B cell (primary cell): ENCODE measurements at regions not wholly inside any gene's neighbourhood (a gene's known extent, or its start where the extent isn't known, plus 50 kb on each side); places are given as distances from the start of the nearest gene placed in this dataset.

Source experiments
- ATAC-seq: fragments of 200-7000 bp; cut with Tn5 transposase; one replicate; pipeline ENCODE4 v1.10.0; 2021; ENCODE audit warnings: low read depth, mild to moderate bottlenecking, moderate number of reproducible peaks, moderate library complexity
- CTCF ChIA-PET: fragments of 350-600 bp; sonication (Branson Sonifier 250); formaldehyde crosslinking; loops from one replicate; lab custom pipeline; 2021; ENCODE audit warnings: antibody characterized with exemption, inconsistent platforms; lab: Charles Lee
- POLR2A ChIA-PET: fragments of 350-600 bp; sonication (Branson Sonifier 250); formaldehyde crosslinking; loops from one replicate; lab custom pipeline; 2021; ENCODE audit warnings: antibody characterized with exemption; lab: Charles Lee
- DNase-seq: peaks from one replicate; pipeline ENCODE4 v3.0.0; 2013
- H2AFZ ChIP-seq: 2 replicates; pipeline ENCODE4 v1.6.1; 2012; ENCODE audit warnings: mild to moderate bottlenecking, low read depth, low read length; ENCODE audit not compliant: insufficient read depth, poor library complexity, severe bottlenecking
- H3K27ac ChIP-seq, 2 donors: 1 replicate in 1 of 2; 2 replicates in 1 of 2; pipeline ENCODE4 v1.5.1; 2012 to 2013; ENCODE audit warnings: low read length in 2 of 2, mild to moderate bottlenecking in 2 of 2, moderate library complexity in 1 of 2
- H3K27me3 ChIP-seq, 4 experiments: fragments of 200-600 bp in 1 of 4; sonication (generic) in 1 of 4; replicated peaks in 1 of 4; 1 replicate in 2 of 4; 2 replicates in 2 of 4; pipeline versions ENCODE4 v1.6.1 to v1.7.0; 2013 to 2016; ENCODE audit warnings: low read length in 3 of 4, mild to moderate bottlenecking in 2 of 4, mixed read lengths in 1 of 4, moderate library complexity in 1 of 4; ENCODE audit not compliant: insufficient read depth in 4 of 4, control insufficient read depth in 3 of 4; ENCODE audit errors: control extremely low read depth in 1 of 4
- H3K36me3 ChIP-seq, 2 experiments: replicated peaks in 1 of 2; 1 replicate in 1 of 2; 2 replicates in 1 of 2; pipeline versions ENCODE4 v1.6.1 to v1.7.1; 2013; ENCODE audit warnings: low read length in 1 of 2; ENCODE audit not compliant: insufficient read depth in 2 of 2, control insufficient read depth in 1 of 2; ENCODE audit errors: control extremely low read depth in 1 of 2, extremely low read depth in 1 of 2
- H3K4me1 ChIP-seq, 2 donors: fragments of 200-600 bp in 1 of 2; sonication (generic) in 1 of 2; 1 replicate in 1 of 2; 2 replicates in 1 of 2; pipeline versions ENCODE4 v1.5.1 to v1.6.1; 2013 to 2017; ENCODE audit warnings: low read length in 2 of 2; ENCODE audit not compliant: control insufficient read depth in 2 of 2, insufficient read depth in 2 of 2
- H3K4me2 ChIP-seq: replicated peaks from 2 replicates; pipeline ENCODE3; 2012; ENCODE audit warnings: mild to moderate bottlenecking, low read depth, low read length; ENCODE audit not compliant: poor library complexity, severe bottlenecking
- H3K4me3 ChIP-seq, 5 experiments: fragments of 200-600 bp in 1 of 5; sonication (generic) in 1 of 5; 1 replicate in 3 of 5; 2 replicates in 2 of 5; pipeline versions ENCODE4 v1.5.1 to v1.7.0; 2011 to 2016; ENCODE audit warnings: low read length in 4 of 5, mild to moderate bottlenecking in 4 of 5, low read depth in 2 of 5, control low read depth in 1 of 5, moderate library complexity in 1 of 5; ENCODE audit not compliant: insufficient read depth in 1 of 5; ENCODE audit errors: control extremely low read depth in 1 of 5, extremely low read depth in 1 of 5
- H3K79me2 ChIP-seq: fragments of 200-600 bp; sonication (generic); one replicate; pipeline ENCODE4 v1.6.0; 2016; ENCODE audit warnings: low read length; ENCODE audit not compliant: control insufficient read depth, insufficient read depth
- H3K9ac ChIP-seq: fragments of 200-600 bp; sonication (generic); 2 replicates; pipeline ENCODE4 v1.6.1; 2017; ENCODE audit warnings: mild to moderate bottlenecking, low read length, moderate library complexity
- H3K9me3 ChIP-seq, 3 donors: one replicate each; pipeline versions ENCODE4 v1.6.1 to v1.7.1; 2013; ENCODE audit warnings: low read length in 2 of 3; ENCODE audit not compliant: control insufficient read depth in 2 of 3, insufficient read depth in 1 of 3; ENCODE audit errors: control extremely low read depth in 1 of 3
- H4K20me1 ChIP-seq: 2 replicates; pipeline ENCODE4 v1.6.0; 2012; ENCODE audit warnings: mild to moderate bottlenecking, low read length; ENCODE audit not compliant: insufficient read depth, control insufficient read depth, poor library complexity, severe bottlenecking
- H3K27ac Mint-ChIP-seq: one replicate; pipeline ENCODE4 v1.8.0; 2021; ENCODE audit warnings: mixed read lengths
- H3K27me3 Mint-ChIP-seq: one replicate; pipeline ENCODE4 v1.8.0; 2021; ENCODE audit warnings: mixed read lengths
- H3K4me1 Mint-ChIP-seq: one replicate; pipeline ENCODE4 v1.8.0; 2021; ENCODE audit warnings: mixed read lengths
- H3K4me3 Mint-ChIP-seq: one replicate; pipeline ENCODE4 v1.8.0; 2021; ENCODE audit warnings: mixed read lengths
- H3K9me3 Mint-ChIP-seq: one replicate; pipeline ENCODE4 v1.8.0; 2022; ENCODE audit warnings: mixed read lengths; ENCODE audit not compliant: insufficient read depth
- EZH2 ChIP-seq: IDR thresholded peaks from 2 replicates; pipeline ENCODE4 v1.6.1; 2012; ENCODE audit warnings: borderline replicate concordance, low read depth, mild to moderate bottlenecking, moderate library complexity, low read length; ENCODE audit not compliant: insufficient read depth, poor library complexity, severe bottlenecking
- WGBS: methylation state at CpG from one replicate; pipeline ENCODE4 v1.1.5; 2013; ENCODE audit warnings: missing lambda C conversion rate; ENCODE audit not compliant: insufficient coverage; 5-methylcytosine and 5-hydroxymethylcytosine counted together
- intact Hi-C: fragments of 100-400 bp; cut with micrococcal nuclease; formaldehyde crosslinking; loops from one replicate; pipeline ENCODE4 v1.10.0; 2022
- TF ChIP-seq, protein P1 (sequence below): fragments of 200-600 bp; IDR thresholded peaks from one replicate; pipeline ENCODE4 v1.8.0; 2022; ENCODE audit warnings: antibody characterized with exemption, mild to moderate bottlenecking

DNA sequence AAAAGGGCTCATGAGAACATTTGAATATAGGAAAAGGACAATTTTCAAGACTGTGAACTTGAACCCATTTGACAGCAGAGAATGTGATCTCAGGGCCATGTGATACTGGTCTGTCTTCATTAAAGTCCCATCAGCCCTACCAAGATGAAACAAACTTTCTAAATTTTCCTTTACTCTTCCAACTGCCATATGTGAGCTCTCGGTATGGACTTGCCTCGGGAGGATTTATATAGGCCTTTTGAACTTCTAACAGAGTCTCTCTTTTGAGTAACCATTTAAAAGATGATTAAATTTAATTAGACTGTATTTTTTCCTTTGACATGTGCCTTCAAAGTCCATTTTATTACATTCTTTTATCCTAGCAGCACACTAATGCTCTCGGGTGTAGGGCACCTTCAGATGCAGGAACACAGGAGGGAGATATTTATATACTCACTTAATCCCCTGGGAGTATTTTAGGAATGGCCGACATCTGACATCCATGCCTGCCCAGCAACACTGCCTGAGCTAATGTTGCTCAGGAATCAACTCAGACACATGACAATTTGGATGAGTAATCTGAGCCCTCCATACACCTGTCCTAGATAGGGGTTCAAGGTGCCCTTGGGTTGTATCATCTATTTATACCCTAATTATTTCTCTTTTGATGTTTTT lies 155.0 kb downstream of the SLC7A11 start:
- H3K9me3 Mint-ChIP-seq = no peaks in the 10 kb centered on the region
- no peaks in the 10 kb centered on the region for H3K4me1 ChIP-seq
- no peak overlapping the region for H2AFZ ChIP-seq
- peaks cover 14% of the 10 kb centered on the region for H3K27me3 Mint-ChIP-seq
- H3K27me3 ChIP-seq = no peaks in the 10 kb centered on the region
- ChIA-PET CTCF (interaction anchor here (1.3 kb wide), 1 partner anchor 12 kb away, joined by 6 read pairs; no protein-coding TSS in a partner anchor), POLR2A (no interaction called here)
- TF ChIP-seq, protein P1, sequence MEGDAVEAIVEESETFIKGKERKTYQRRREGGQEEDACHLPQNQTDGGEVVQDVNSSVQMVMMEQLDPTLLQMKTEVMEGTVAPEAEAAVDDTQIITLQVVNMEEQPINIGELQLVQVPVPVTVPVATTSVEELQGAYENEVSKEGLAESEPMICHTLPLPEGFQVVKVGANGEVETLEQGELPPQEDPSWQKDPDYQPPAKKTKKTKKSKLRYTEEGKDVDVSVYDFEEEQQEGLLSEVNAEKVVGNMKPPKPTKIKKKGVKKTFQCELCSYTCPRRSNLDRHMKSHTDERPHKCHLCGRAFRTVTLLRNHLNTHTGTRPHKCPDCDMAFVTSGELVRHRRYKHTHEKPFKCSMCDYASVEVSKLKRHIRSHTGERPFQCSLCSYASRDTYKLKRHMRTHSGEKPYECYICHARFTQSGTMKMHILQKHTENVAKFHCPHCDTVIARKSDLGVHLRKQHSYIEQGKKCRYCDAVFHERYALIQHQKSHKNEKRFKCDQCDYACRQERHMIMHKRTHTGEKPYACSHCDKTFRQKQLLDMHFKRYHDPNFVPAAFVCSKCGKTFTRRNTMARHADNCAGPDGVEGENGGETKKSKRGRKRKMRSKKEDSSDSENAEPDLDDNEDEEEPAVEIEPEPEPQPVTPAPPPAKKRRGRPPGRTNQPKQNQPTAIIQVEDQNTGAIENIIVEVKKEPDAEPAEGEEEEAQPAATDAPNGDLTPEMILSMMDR = no peak
- no peak for TF ChIP-seq EZH2
- H3K36me3 ChIP-seq = no peaks in the 10 kb centered on the region
- H3K4me3 ChIP-seq = no peak overlapping the region
- no peak overlapping the region for H3K4me2 ChIP-seq
- no peak overlapping the region for H3K27ac ChIP-seq
- H3K9ac ChIP-seq = no peak overlapping the region
- no peak overlapping the region for H3K27ac Mint-ChIP-seq
- H3K4me3 Mint-ChIP-seq = no peak overlapping the region
- intact Hi-C loops = no loop called here
- DNase-seq = no peak
- no peaks in the 10 kb centered on the region for H3K79me2 ChIP-seq
- H4K20me1 ChIP-seq = no peaks in the 10 kb centered on the region
- WGBS = no CpG with 5 or more reads among the region's 4 CpGs
- H3K4me1 Mint-ChIP-seq = no peaks in the 10 kb centered on the region
- no peak for ATAC-seq
- no peaks in the 10 kb centered on the region for H3K9me3 ChIP-seq

GRCh38 chr4:138086611-138087041 lies 155.5 kb downstream of the SLC7A11 start:
- Mint-ChIP-seq H3K4me3 (no peak overlapping the region), H3K27ac (no peak overlapping the region), H3K9me3 (no peaks in the 10 kb centered on the region), H3K4me1 (no peaks in the 10 kb centered on the region), H3K27me3 (peaks cover 14% of the 10 kb centered on the region)
- H3K27ac ChIP-seq = no peak overlapping the region
- DNase-seq (no peak), ATAC-seq (no peak)
- intact Hi-C loops = no loop called here
- no peak overlapping the region for H3K9ac ChIP-seq
- no peaks in the 10 kb centered on the region for H3K36me3 ChIP-seq
- no peak overlapping the region for H3K4me2 ChIP-seq
- no peaks in the 10 kb centered on the region for H3K79me2 ChIP-seq
- H3K4me3 ChIP-seq = no peak overlapping the region
- ChIA-PET POLR2A (no interaction called here), CTCF (no interaction called here)
- H3K4me1 ChIP-seq = no peaks in the 10 kb centered on the region
- H3K9me3 ChIP-seq = no peaks in the 10 kb centered on the region
- TF ChIP-seq, protein P1 = no peak
- no peak for TF ChIP-seq EZH2
- H4K20me1 ChIP-seq = no peaks in the 10 kb centered on the region
- no peaks in the 10 kb centered on the region for H3K27me3 ChIP-seq
- WGBS = no CpG with 5 or more reads among the region's 1 CpG
- no peak overlapping the region for H2AFZ ChIP-seq
